H9 (cell line): ENCODE measurements at regions not wholly inside any gene's neighbourhood (a gene's known extent, or its start where the extent isn't known, plus 50 kb on each side); places are given as distances from the start of the nearest gene placed in this dataset.

Experiments
- DNase-seq: peaks from one replicate; pipeline ENCODE4 v3.0.0-alpha.2; 2017
- H2AFZ ChIP-seq: one replicate; pipeline ENCODE4 v1.6.1; 2013; ENCODE audit warnings: mild to moderate bottlenecking, low read length, control low read depth, moderate library complexity
- H2AK5ac ChIP-seq: 2 replicates; pipeline ENCODE4 v1.6.1; 2013; ENCODE audit warnings: low read length, control low read depth, mixed read lengths; ENCODE audit not compliant: insufficient read length
- H2BK120ac ChIP-seq: one replicate; pipeline ENCODE4 v1.6.1; 2013; ENCODE audit warnings: low read depth, mild to moderate bottlenecking, low read length, control low read depth, inconsistent platforms; ENCODE audit not compliant: poor library complexity, severe bottlenecking
- H2BK12ac ChIP-seq: 2 replicates; pipeline ENCODE4 v1.6.1; 2013; ENCODE audit warnings: low read length, control low read depth, mixed read lengths, low read depth; ENCODE audit not compliant: insufficient read length
- H2BK15ac ChIP-seq: 2 replicates; pipeline ENCODE4 v1.6.1; 2013; ENCODE audit warnings: low read depth, low read length, control low read depth
- H2BK20ac ChIP-seq: one replicate; pipeline ENCODE4 v1.6.1; 2013; ENCODE audit warnings: low read depth, mild to moderate bottlenecking, low read length, control low read depth, inconsistent platforms; ENCODE audit not compliant: poor library complexity, severe bottlenecking
- H2BK5ac ChIP-seq: 2 replicates; pipeline ENCODE4 v1.6.1; 2013; ENCODE audit warnings: low read length, control low read depth, mixed read lengths; ENCODE audit not compliant: insufficient read length
- H3K14ac ChIP-seq: 2 replicates; pipeline ENCODE4 v1.6.1; 2013; ENCODE audit warnings: low read length, control low read depth; ENCODE audit not compliant: insufficient read depth
- H3K18ac ChIP-seq: 2 replicates; pipeline ENCODE4 v1.6.1; 2013; ENCODE audit warnings: low read depth, mild to moderate bottlenecking, mixed read lengths, low read length, control low read depth; ENCODE audit not compliant: insufficient read length
- H3K23ac ChIP-seq: 2 replicates; pipeline ENCODE4 v1.6.1; 2013; ENCODE audit warnings: low read length, control low read depth, mixed read lengths, low read depth; ENCODE audit not compliant: insufficient read length
- H3K23me2 ChIP-seq: 2 replicates; pipeline ENCODE4 v1.6.1; 2013; ENCODE audit warnings: low read depth, mild to moderate bottlenecking, mixed read lengths, low read length, control low read depth; ENCODE audit not compliant: insufficient read length, poor library complexity, severe bottlenecking
- H3K27ac ChIP-seq: 2 replicates; pipeline ENCODE4 v1.5.1; 2013; ENCODE audit warnings: low read length, control low read depth, mixed read lengths, low read depth; ENCODE audit not compliant: insufficient read length
- H3K27me3 ChIP-seq: 2 replicates; pipeline ENCODE4 v1.6.1; 2013; ENCODE audit warnings: low read length, control low read depth, inconsistent platforms; ENCODE audit not compliant: insufficient read depth
- H3K4ac ChIP-seq: 2 replicates; pipeline ENCODE4 v1.6.1; 2013; ENCODE audit warnings: low read depth, mild to moderate bottlenecking, control low read depth, inconsistent platforms, low read length, moderate library complexity
- H3K4me1 ChIP-seq: 2 replicates; pipeline ENCODE4 v1.6.1; 2013; ENCODE audit warnings: low read length, control low read depth, inconsistent platforms; ENCODE audit not compliant: insufficient read depth
- H3K4me2 ChIP-seq: 2 replicates; pipeline ENCODE4 v1.6.1; 2013; ENCODE audit warnings: low read length, control low read depth, mixed read lengths; ENCODE audit not compliant: insufficient read length, insufficient read depth
- H3K56ac ChIP-seq: 2 replicates; pipeline ENCODE4 v1.6.1; 2013; ENCODE audit warnings: low read depth, mild to moderate bottlenecking, mixed read lengths, low read length, control low read depth; ENCODE audit not compliant: insufficient read length
- H3K79me1 ChIP-seq: 2 replicates; pipeline ENCODE4 v1.6.1; 2013; ENCODE audit warnings: low read depth, mild to moderate bottlenecking, moderate library complexity, low read length, control low read depth, inconsistent platforms; ENCODE audit not compliant: insufficient read depth, poor library complexity, severe bottlenecking
- H3K79me2 ChIP-seq: 2 replicates; pipeline ENCODE4 v1.6.1; 2013; ENCODE audit warnings: low read length, control low read depth, inconsistent platforms; ENCODE audit not compliant: insufficient read depth
- H3K9ac ChIP-seq: 2 replicates; pipeline ENCODE4 v1.6.1; 2013; ENCODE audit warnings: low read length, control low read depth, mixed read lengths; ENCODE audit not compliant: insufficient read length; ENCODE audit errors: extremely low read depth
- H3K9me3 ChIP-seq: one replicate; pipeline ENCODE4 v1.6.1; 2013; ENCODE audit warnings: low read depth, low read length, inconsistent platforms; ENCODE audit not compliant: control insufficient read depth
- H3T11ph ChIP-seq: one replicate; pipeline ENCODE4 v1.6.1; 2013; ENCODE audit warnings: mild to moderate bottlenecking, low read length, control low read depth, inconsistent platforms
- H4K20me1 ChIP-seq: one replicate; pipeline ENCODE4 v1.6.1; 2013; ENCODE audit not compliant: control insufficient read depth, insufficient read length, insufficient read depth
- H4K5ac ChIP-seq: 2 replicates; pipeline ENCODE4 v1.6.1; 2013; ENCODE audit warnings: low read depth, mild to moderate bottlenecking, mixed read lengths, low read length, control low read depth; ENCODE audit not compliant: insufficient read length
- H4K8ac ChIP-seq: replicated peaks from 2 replicates; pipeline ENCODE4 v1.6.1; 2013; ENCODE audit warnings: low read length, control low read depth, mixed read lengths, low read depth; ENCODE audit not compliant: insufficient read length
- H4K91ac ChIP-seq: 2 replicates; pipeline ENCODE4 v1.6.1; 2013; ENCODE audit warnings: low read depth, mild to moderate bottlenecking, moderate library complexity, mixed read lengths, low read length, control low read depth; ENCODE audit not compliant: insufficient read length
- H3K27ac Mint-ChIP-seq, 3 experiments: 2 replicates in 2 of 3; 3 replicates in 1 of 3; pipeline ENCODE4 v1.8.0; 2020 to 2021; ENCODE audit warnings: mixed read lengths in 3 of 3, mild to moderate bottlenecking in 1 of 3, moderate library complexity in 1 of 3
- H3K27me3 Mint-ChIP-seq: 2 replicates; pipeline ENCODE4 v1.8.0; 2021; ENCODE audit warnings: low read depth, mild to moderate bottlenecking, moderate library complexity, mixed read lengths
- H3K36me3 Mint-ChIP-seq, 3 experiments: 2 replicates in 2 of 3; 3 replicates in 1 of 3; pipeline ENCODE4 v1.8.0; 2020 to 2021; ENCODE audit warnings: low read depth in 3 of 3, mixed read lengths in 3 of 3; ENCODE audit not compliant: insufficient read depth in 1 of 3
- H3K4me1 Mint-ChIP-seq, 2 experiments: 2 replicates each; pipeline ENCODE4 v1.8.0; 2020; ENCODE audit warnings: mixed read lengths in 2 of 2
- H3K4me3 Mint-ChIP-seq, 2 experiments: 2 replicates in 1 of 2; 3 replicates in 1 of 2; pipeline ENCODE4 v1.8.0; 2020 to 2021; ENCODE audit warnings: mild to moderate bottlenecking in 2 of 2, mixed read lengths in 2 of 2, moderate library complexity in 1 of 2
- H3K9me3 Mint-ChIP-seq, 2 experiments: 2 replicates in 1 of 2; 3 replicates in 1 of 2; pipeline ENCODE4 v1.8.0; 2020; ENCODE audit warnings: mild to moderate bottlenecking in 2 of 2, mixed read lengths in 2 of 2, moderate library complexity in 1 of 2
- CTCF ChIP-seq: fragments of 200-600 bp; sonication (generic); conservative IDR thresholded peaks from 3 replicates; pipeline ENCODE4 v1.8.0; 2021; ENCODE audit warnings: antibody characterized with exemption, mild to moderate bottlenecking
- WGBS: extraction: QIAGEN DNeasy Blood & Tissue Kit; methylation state at CpG from one replicate; pipeline ENCODE4 v1.1.7; 2013; ENCODE audit warnings: missing lambda C conversion rate, low lambda C conversion rate, mixed read lengths; ENCODE audit not compliant: insufficient read length; ENCODE audit errors: extremely low coverage; 5-methylcytosine and 5-hydroxymethylcytosine counted together

- no peak overlapping the region for H2BK5ac ChIP-seq
- H3K56ac ChIP-seq = no peak overlapping the region
- no peak overlapping the region for H4K91ac ChIP-seq
- no peaks in the 10 kb centered on the region for H4K20me1 ChIP-seq
- no peak overlapping the region for H3K27ac Mint-ChIP-seq
- no peaks in the 10 kb centered on the region for H3K27me3 ChIP-seq
- no peak for DNase-seq
- H4K8ac ChIP-seq = no peak overlapping the region
- no peak overlapping the region for H3K4me3 Mint-ChIP-seq
- H3K79me2 ChIP-seq = no peaks in the 10 kb centered on the region
- H3K27ac ChIP-seq = no peak overlapping the region
- H3K9ac ChIP-seq = no peak overlapping the region
- no peak overlapping the region for H3T11ph ChIP-seq
- no peaks in the 10 kb centered on the region for H3K23me2 ChIP-seq
- H3K79me1 ChIP-seq = no peaks in the 10 kb centered on the region
- peaks cover 89 to 90% of the 10 kb centered on the region in 2 experiments for H3K9me3 Mint-ChIP-seq
- H2AK5ac ChIP-seq = no peak overlapping the region
- H3K36me3 Mint-ChIP-seq = peaks cover 3 to 33% (median 12%) of the 10 kb centered on the region in 3 experiments; a peak in 6 of 7 replicates
- H3K18ac ChIP-seq = no peak overlapping the region
- peaks cover 4% of the 10 kb centered on the region for H3K27me3 Mint-ChIP-seq
- H2AFZ ChIP-seq = no peak overlapping the region
- H2BK20ac ChIP-seq = no peak overlapping the region
- H4K5ac ChIP-seq = no peak overlapping the region
- peaks cover 98% of the 10 kb centered on the region for H3K9me3 ChIP-seq
- no CpG with 5 or more reads among the region's 17 CpGs for WGBS
- H3K4me1 ChIP-seq = no peaks in the 10 kb centered on the region
- no peaks in the 10 kb centered on the region for H3K4me1 Mint-ChIP-seq
- H3K23ac ChIP-seq = no peak overlapping the region
- no peak overlapping the region for H2BK120ac ChIP-seq
- no peak overlapping the region for H2BK15ac ChIP-seq
- no peak for TF ChIP-seq CTCF
- no peak overlapping the region for H2BK12ac ChIP-seq
- no peak overlapping the region for H3K4me2 ChIP-seq
- no peak overlapping the region for H3K14ac ChIP-seq
- H3K4ac ChIP-seq = no peak overlapping the region
Measured at GRCh38 chr14:105918496-105919262, 392.3 kb downstream of the TMEM121 start.
